Ishikawa (cell line): ENCODE measurements at regions not wholly inside any gene's neighbourhood (a gene's known extent, or its start where the extent isn't known, plus 50 kb on each side); places are given as distances from the start of the nearest gene placed in this dataset.

Experiments used
- CEBPB ChIP-seq: IDR thresholded peaks from 2 replicates; pipeline ENCODE4 v1.6.1; 2012
- CREB1 ChIP-seq: IDR thresholded peaks from 2 replicates; pipeline ENCODE4 v1.6.1; 2012; ENCODE audit warnings: low read depth
- EGR1 ChIP-seq: IDR thresholded peaks from 2 replicates; pipeline ENCODE4 v1.6.1; 2012
- EP300 ChIP-seq: IDR thresholded peaks from 2 replicates; pipeline ENCODE4 v1.6.1; 2012; ENCODE audit warnings: borderline replicate concordance
- FOXM1 ChIP-seq: IDR thresholded peaks from 2 replicates; pipeline ENCODE4 v1.6.1; 2012; ENCODE audit warnings: low read depth, borderline replicate concordance
- NFIC ChIP-seq: IDR thresholded peaks from 2 replicates; pipeline ENCODE4 v1.6.1; 2012
- RAD21 ChIP-seq: IDR thresholded peaks from 2 replicates; pipeline ENCODE4 v1.6.1; 2012; ENCODE audit warnings: low read depth
- TAF1 ChIP-seq: IDR thresholded peaks from 2 replicates; pipeline ENCODE4 v1.6.1; 2012; ENCODE audit warnings: low read depth, mild to moderate bottlenecking
- TCF12 ChIP-seq: IDR thresholded peaks from 2 replicates; pipeline ENCODE4 v1.6.1; 2012; ENCODE audit warnings: low read depth
- TEAD4 ChIP-seq: IDR thresholded peaks from 2 replicates; pipeline ENCODE4 v1.6.1; 2012
- YY1 ChIP-seq: IDR thresholded peaks from 2 replicates; pipeline ENCODE4 v1.6.1; 2012; ENCODE audit warnings: low read depth
- ZBTB7A ChIP-seq: IDR thresholded peaks from 2 replicates; pipeline ENCODE4 v1.6.1; 2012; ENCODE audit warnings: low read depth
- TF ChIP-seq, protein P1 (sequence below): IDR thresholded peaks from 2 replicates; pipeline ENCODE4 v1.6.1; 2012
- TF ChIP-seq, protein P2 (sequence below): IDR thresholded peaks from 2 replicates; pipeline ENCODE4 v1.6.1; 2012
- TF ChIP-seq, protein P3 (sequence below): IDR thresholded peaks from 2 replicates; pipeline ENCODE4 v1.6.1; 2012; ENCODE audit warnings: low read depth, mild to moderate bottlenecking

DNA sequence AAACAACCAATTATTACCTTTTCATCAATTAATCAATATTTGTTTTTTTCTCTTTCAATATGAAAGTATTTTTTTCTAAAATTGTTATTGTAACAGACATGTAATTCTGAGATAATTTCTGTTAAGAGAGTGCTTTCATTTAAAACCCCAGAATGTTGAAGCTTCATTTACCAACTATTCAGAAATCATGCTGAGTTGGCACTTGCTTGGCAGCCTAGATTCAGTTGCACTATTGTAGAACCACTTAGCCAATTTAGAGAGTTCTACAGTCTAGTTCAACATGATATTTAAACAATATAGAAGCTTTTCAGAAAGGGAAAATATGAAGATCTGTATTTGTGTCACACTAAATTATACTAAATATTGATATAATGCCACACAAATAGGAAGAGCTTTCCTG is 56.1 kb upstream of the NKAIN2 start:
- no peak for TF ChIP-seq RAD21
- TF ChIP-seq, protein P1, sequence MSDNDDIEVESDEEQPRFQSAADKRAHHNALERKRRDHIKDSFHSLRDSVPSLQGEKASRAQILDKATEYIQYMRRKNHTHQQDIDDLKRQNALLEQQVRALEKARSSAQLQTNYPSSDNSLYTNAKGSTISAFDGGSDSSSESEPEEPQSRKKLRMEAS: no peak

DNA sequence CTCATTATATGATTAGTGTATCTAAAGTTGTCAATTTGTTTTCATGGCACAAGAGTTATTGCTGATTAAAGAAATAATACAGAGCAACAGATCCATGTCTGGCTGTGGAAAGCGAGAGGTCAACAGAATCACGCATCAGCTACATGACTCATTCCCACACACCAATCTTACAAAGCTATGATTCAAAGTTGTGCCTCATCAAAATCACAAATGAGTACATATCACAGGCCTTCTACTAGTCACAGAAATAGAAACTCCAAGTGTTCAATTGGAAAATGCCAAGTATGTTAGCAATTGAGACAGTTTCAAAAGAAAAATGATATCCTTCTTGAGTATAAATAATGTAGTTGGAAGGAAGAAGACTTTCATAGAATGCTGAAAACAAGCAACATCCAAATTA is 57.8 kb upstream of the NKAIN2 start:
- TF ChIP-seq TEAD4 (no peak), NFIC (no peak), EP300 (no peak), FOXM1 (no peak), EGR1 (no peak), YY1 (no peak)
- TF ChIP-seq, protein P2, sequence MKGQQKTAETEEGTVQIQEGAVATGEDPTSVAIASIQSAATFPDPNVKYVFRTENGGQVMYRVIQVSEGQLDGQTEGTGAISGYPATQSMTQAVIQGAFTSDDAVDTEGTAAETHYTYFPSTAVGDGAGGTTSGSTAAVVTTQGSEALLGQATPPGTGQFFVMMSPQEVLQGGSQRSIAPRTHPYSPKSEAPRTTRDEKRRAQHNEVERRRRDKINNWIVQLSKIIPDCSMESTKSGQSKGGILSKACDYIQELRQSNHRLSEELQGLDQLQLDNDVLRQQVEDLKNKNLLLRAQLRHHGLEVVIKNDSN: no peak
- TF ChIP-seq, protein P1: no peak

DNA sequence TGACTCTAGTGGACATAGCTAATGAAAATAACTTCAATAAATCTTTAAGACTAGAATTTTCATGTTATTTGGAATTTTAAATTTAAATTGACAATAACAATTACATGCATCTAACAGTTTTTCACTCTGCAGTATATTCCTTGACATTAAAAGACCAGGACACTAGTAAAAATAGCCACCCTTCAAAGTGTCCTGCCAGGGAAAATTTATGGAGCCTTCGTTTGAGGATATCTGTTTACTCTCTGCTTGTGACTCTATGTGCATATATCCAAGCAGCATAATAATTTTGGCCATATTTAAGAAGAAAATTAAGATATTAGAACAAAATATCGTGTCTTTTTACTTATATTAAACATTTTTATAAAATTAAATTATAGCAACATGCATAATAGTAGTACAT is 58.8 kb upstream of the NKAIN2 start:
- TF ChIP-seq NFIC (no peak), CREB1 (no peak), TEAD4 (no peak), EP300 (no peak), TCF12 (no peak), FOXM1 (no peak), ZBTB7A (no peak)
- TF ChIP-seq, protein P1: no peak

DNA sequence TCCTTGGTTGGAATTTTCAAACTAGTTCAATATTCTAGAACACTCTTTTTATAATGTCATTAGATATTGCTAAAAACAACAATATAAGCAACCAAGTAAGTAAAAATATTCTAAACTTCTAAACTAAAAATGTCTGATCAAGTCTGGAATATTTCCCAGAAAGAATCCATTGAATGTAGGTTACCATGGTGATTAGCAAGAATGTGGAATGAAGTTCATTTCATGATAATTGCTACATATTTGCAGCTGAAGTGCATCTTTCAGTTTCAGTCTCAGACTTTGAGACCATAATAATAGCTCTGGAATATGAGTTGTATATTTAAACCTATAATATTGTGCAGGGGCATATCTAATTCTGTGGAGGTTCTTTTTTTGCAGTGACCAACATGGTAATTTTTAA is 61.0 kb upstream of the NKAIN2 start:
- TF ChIP-seq TAF1 (no peak), ZBTB7A (no peak), CREB1 (no peak), NFIC (no peak), FOXM1 (no peak), TCF12 (no peak), YY1 (no peak), CEBPB (no peak), RAD21 (no peak)
- TF ChIP-seq, protein P1: no peak
- TF ChIP-seq, protein P3, sequence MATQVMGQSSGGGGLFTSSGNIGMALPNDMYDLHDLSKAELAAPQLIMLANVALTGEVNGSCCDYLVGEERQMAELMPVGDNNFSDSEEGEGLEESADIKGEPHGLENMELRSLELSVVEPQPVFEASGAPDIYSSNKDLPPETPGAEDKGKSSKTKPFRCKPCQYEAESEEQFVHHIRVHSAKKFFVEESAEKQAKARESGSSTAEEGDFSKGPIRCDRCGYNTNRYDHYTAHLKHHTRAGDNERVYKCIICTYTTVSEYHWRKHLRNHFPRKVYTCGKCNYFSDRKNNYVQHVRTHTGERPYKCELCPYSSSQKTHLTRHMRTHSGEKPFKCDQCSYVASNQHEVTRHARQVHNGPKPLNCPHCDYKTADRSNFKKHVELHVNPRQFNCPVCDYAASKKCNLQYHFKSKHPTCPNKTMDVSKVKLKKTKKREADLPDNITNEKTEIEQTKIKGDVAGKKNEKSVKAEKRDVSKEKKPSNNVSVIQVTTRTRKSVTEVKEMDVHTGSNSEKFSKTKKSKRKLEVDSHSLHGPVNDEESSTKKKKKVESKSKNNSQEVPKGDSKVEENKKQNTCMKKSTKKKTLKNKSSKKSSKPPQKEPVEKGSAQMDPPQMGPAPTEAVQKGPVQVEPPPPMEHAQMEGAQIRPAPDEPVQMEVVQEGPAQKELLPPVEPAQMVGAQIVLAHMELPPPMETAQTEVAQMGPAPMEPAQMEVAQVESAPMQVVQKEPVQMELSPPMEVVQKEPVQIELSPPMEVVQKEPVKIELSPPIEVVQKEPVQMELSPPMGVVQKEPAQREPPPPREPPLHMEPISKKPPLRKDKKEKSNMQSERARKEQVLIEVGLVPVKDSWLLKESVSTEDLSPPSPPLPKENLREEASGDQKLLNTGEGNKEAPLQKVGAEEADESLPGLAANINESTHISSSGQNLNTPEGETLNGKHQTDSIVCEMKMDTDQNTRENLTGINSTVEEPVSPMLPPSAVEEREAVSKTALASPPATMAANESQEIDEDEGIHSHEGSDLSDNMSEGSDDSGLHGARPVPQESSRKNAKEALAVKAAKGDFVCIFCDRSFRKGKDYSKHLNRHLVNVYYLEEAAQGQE: no peak
- TF ChIP-seq, protein P2: no peak

DNA sequence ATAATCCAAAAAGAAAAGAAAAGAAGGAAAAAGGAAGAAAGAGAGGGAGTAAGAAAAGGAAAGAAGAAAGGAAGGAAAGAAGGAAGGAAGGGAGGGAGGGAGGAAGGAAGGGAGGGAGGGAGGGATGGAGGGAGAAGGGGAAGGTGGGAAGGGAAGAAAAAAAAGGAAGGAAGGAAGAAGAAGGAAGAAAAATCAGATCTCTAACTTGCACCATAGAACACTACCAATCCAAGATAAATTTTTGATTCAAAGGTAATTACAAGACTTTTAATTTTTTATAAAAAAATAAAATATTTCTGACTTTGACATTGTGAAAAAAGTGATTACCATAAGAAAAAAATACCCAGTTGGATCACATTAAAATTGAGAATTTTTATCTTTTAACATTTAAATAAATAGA is 70.5 kb upstream of the NKAIN2 start:
- no peak for TF ChIP-seq TAF1
- no peak for TF ChIP-seq TEAD4
- no peak for TF ChIP-seq ZBTB7A
- TF ChIP-seq, protein P1: no peak
- TF ChIP-seq, protein P3: no peak
- TF ChIP-seq YY1: no peak
- TF ChIP-seq FOXM1: no peak
- no peak for TF ChIP-seq EP300
- no peak for TF ChIP-seq NFIC
- no peak for TF ChIP-seq RAD21
- TF ChIP-seq CEBPB: no peak
- no peak for TF ChIP-seq EGR1
- TF ChIP-seq TCF12: no peak
- TF ChIP-seq CREB1: no peak
- TF ChIP-seq, protein P2: no peak

DNA sequence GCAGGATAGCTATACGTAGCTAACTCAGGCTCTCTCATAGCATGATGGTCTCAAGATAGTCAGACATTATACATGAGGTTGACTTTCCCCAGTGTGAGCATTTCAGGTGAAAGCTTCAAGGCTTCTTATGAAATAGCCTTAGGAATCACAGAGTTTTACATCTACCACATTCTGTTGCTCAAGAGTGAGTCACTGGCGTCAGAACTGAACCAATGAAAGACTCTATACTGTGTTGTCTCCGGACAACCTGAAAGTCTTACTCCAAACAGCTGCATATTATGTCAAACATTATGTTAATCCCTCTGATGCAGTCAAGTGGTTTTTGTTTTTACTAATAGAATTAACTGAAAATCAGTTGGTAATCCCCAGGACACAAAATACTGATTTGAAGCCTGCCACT is 79.8 kb upstream of the TRDN start:
- TF ChIP-seq CEBPB: no peak
- TF ChIP-seq, protein P2: no peak
- no peak for TF ChIP-seq TAF1
- no peak for TF ChIP-seq RAD21
- TF ChIP-seq EGR1: no peak
- no peak for TF ChIP-seq EP300
- TF ChIP-seq, protein P3: no peak
